ENCODE measurements at regions not wholly inside any gene's neighbourhood (a gene's known extent, or its start where the extent isn't known, plus 50 kb on each side); places are given as distances from the start of the nearest gene placed in this dataset.

- DNase-seq: peak; percentile 83
Measured at GRCh38 chr12:59929110-59929509, 333.3 kb downstream of the SLC16A7 start.

- DNase-seq: peak; percentile 12
Measured at GRCh38 chr12:59934486-59934885, 338.7 kb downstream of the SLC16A7 start.

GRCh38 chr12:59936534-59936933 is 340.7 kb downstream of the SLC16A7 start:
- DNase-seq: no peak

GRCh38 chr12:59937148-59937547 is 341.3 kb downstream of the SLC16A7 start:
- peak; percentile 57 for DNase-seq

- DNase-seq: no peak
Measured at GRCh38 chr12:59938190-59938962, 342.5 kb downstream of the SLC16A7 start.

- peak; percentile 58 for DNase-seq
Measured at GRCh38 chr12:59940631-59941342, 345.0 kb downstream of the SLC16A7 start.

GRCh38 chr12:59941461-59941860 is 345.6 kb downstream of the SLC16A7 start:
- DNase-seq: no peak

GRCh38 chr12:59944177-59944576 is 348.3 kb downstream of the SLC16A7 start:
- no peak for DNase-seq

- DNase-seq: no peak
Measured at GRCh38 chr12:59946635-59947034, 350.8 kb downstream of the SLC16A7 start.

- no peak for DNase-seq
Measured at GRCh38 chr12:59963546-59963945, 367.7 kb downstream of the SLC16A7 start.

GRCh38 chr12:59972905-59973304 is 377.1 kb downstream of the SLC16A7 start:
- peak; percentile 89 for DNase-seq

- DNase-seq: peak; percentile 90
Measured at GRCh38 chr12:59973515-59973914, 377.7 kb downstream of the SLC16A7 start.

- no peak for DNase-seq
Measured at GRCh38 chr12:59977779-59978178, 381.9 kb downstream of the SLC16A7 start.

- peak; percentile 48 for DNase-seq
Measured at GRCh38 chr12:59980476-59980875, 384.6 kb downstream of the SLC16A7 start.

GRCh38 chr12:59999291-59999690 is 403.5 kb downstream of the SLC16A7 start:
- DNase-seq: no peak

GRCh38 chr12:60010486-60010885 is 414.7 kb downstream of the SLC16A7 start:
- no peak for DNase-seq

- no peak for DNase-seq
Measured at GRCh38 chr12:60012659-60013058, 416.8 kb downstream of the SLC16A7 start.

GRCh38 chr12:60014436-60014835 is 418.6 kb downstream of the SLC16A7 start:
- no peak for DNase-seq

GRCh38 chr12:60020068-60020467 is 424.2 kb downstream of the SLC16A7 start:
- DNase-seq: no peak

- no peak for DNase-seq
Measured at GRCh38 chr12:60021235-60021634, 425.4 kb downstream of the SLC16A7 start.

- no peak for DNase-seq
Measured at GRCh38 chr12:60027266-60027665, 431.4 kb downstream of the SLC16A7 start.

- DNase-seq: no peak
Measured at GRCh38 chr12:60034147-60034546, 438.3 kb downstream of the SLC16A7 start.

GRCh38 chr12:60035835-60036234 is 440.0 kb downstream of the SLC16A7 start:
- peak; percentile 63 for DNase-seq

GRCh38 chr12:60042835-60043234 is 447.0 kb downstream of the SLC16A7 start:
- DNase-seq: no peak

Measured in EL (cell line).